Activated CD8-positive, alpha-beta T cell treated with anti-CD3 and anti-CD28 coated beads, Interleukin-2, amount 10 ng/mL, durations not matched to agents 7 days and 5 days (primary cell): ENCODE measurements at regions not wholly inside any gene's neighbourhood (a gene's known extent, or its start where the extent isn't known, plus 50 kb on each side); places are given as distances from the start of the nearest gene placed in this dataset.

Source experiments
- ATAC-seq: fragments of 150-1000 bp; cut with Tn5 transposase; one replicate; pipeline ENCODE4 v1.10.0; 2021; ENCODE audit warnings: moderate library complexity
- CTCF ChIA-PET: fragments of 350-600 bp; sonication (Branson Sonifier 250); formaldehyde crosslinking; loops from one replicate; lab custom pipeline; 2021; ENCODE audit warnings: antibody characterized with exemption; lab: Charles Lee
- POLR2A ChIA-PET: fragments of 350-600 bp; sonication (Branson Sonifier 250); formaldehyde crosslinking; loops from one replicate; lab custom pipeline; 2021; ENCODE audit warnings: antibody characterized with exemption; lab: Charles Lee
- DNase-seq: peaks from one replicate; pipeline ENCODE4 v3.0.0-alpha.2; 2020
- H3K27ac Mint-ChIP-seq: one replicate; pipeline ENCODE4 v1.8.0; 2021; ENCODE audit warnings: mild to moderate bottlenecking, mixed read lengths
- H3K27me3 Mint-ChIP-seq: one replicate; pipeline ENCODE4 v1.8.0; 2021; ENCODE audit warnings: low read depth, mixed read lengths
- H3K36me3 Mint-ChIP-seq: one replicate; pipeline ENCODE4 v1.8.0; 2021; ENCODE audit warnings: low read depth, mixed read lengths
- H3K4me1 Mint-ChIP-seq: one replicate; pipeline ENCODE4 v1.8.0; 2021; ENCODE audit warnings: low read depth, mixed read lengths
- H3K4me3 Mint-ChIP-seq: one replicate; pipeline ENCODE4 v1.8.0; 2021; ENCODE audit warnings: mild to moderate bottlenecking, mixed read lengths
- H3K9me3 Mint-ChIP-seq: one replicate; pipeline ENCODE4 v1.8.0; 2022; ENCODE audit warnings: mixed read lengths; ENCODE audit not compliant: insufficient read depth

GRCh38 chr20:7378864-7379605 is 561.2 kb downstream of the HAO1 start:
- Mint-ChIP-seq H3K4me3 (no peak overlapping the region), H3K27ac (no peak overlapping the region), H3K27me3 (no peaks in the 10 kb centered on the region), H3K4me1 (no peaks in the 10 kb centered on the region), H3K9me3 (no peaks in the 10 kb centered on the region), H3K36me3 (no peaks in the 10 kb centered on the region)
- ChIA-PET POLR2A (no interaction called here), CTCF (no interaction called here)
- ATAC-seq (no peak), DNase-seq (no peak)

DNA sequence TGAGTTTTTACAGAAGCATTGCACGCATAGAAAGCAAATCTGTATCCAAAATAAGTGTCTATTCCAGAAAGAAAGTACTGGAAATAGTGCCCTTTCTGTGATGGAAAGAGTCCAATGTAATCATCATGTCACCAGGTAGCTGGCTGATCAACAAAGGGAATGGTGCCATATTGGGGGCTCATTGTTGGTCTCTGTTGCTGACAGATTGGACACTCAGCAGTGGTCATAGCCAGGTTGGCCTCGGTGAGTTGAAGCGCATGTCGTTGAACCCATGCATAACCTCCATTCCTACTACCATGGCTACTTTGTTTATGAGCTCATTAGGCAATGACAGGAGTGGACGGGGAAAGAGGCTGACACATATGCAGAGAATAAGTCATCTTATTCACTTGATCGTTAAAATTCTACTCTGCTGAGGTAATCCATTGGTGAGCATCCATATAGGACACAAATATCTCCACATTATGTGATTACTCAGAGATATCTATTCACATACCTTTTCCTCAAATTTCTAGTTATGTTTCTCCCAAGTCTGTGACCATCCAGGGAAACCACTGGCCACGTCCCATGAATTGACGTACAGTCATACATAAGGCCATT is 560.5 kb downstream of the HAO1 start:
- Mint-ChIP-seq H3K27me3 (no peaks in the 10 kb centered on the region), H3K36me3 (no peaks in the 10 kb centered on the region), H3K4me1 (no peaks in the 10 kb centered on the region), H3K27ac (no peak overlapping the region), H3K4me3 (no peak overlapping the region), H3K9me3 (no peaks in the 10 kb centered on the region)
- DNase-seq, result no peak
- POLR2A ChIA-PET, result no interaction called here
- ATAC-seq, result no peak
- CTCF ChIA-PET, result no interaction called here

DNA sequence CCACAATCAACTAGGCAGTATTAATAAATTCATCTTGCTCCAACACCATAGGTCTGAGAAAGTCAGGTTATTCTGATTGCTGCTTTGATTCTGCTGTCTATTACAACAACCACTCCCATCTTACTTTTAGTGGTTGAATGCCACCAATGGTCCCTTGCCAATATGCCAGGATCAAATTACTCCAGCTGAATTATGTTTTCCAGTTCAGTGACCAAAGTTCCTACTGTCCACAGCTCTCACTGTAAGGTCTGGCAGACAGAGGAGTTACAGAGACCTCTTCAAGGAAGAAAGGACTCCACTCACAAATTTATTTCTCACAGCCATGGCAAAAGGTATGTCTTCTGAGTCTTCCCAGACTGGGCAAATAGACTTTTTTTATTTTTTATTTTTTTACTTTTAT is 557.0 kb downstream of the HAO1 start:
- Mint-ChIP-seq H3K9me3 (no peaks in the 10 kb centered on the region), H3K4me3 (no peak overlapping the region), H3K27ac (no peak overlapping the region), H3K36me3 (no peaks in the 10 kb centered on the region), H3K27me3 (no peaks in the 10 kb centered on the region), H3K4me1 (no peaks in the 10 kb centered on the region)
- no peak for ATAC-seq
- ChIA-PET CTCF (no interaction called here), POLR2A (no interaction called here)
- DNase-seq, result no peak

GRCh38 chr20:7387638-7388193 is 552.5 kb downstream of the HAO1 start:
- Mint-ChIP-seq H3K27ac (no peak overlapping the region), H3K4me1 (no peaks in the 10 kb centered on the region), H3K27me3 (no peaks in the 10 kb centered on the region), H3K36me3 (no peaks in the 10 kb centered on the region), H3K4me3 (no peak overlapping the region), H3K9me3 (no peaks in the 10 kb centered on the region)
- ChIA-PET CTCF (interaction anchor here (0.6 kb wide), 1 partner anchor 42 kb away, joined by 3 read pairs; no protein-coding TSS in a partner anchor), POLR2A (no interaction called here)
- ATAC-seq (no peak), DNase-seq (no peak)

- CTCF ChIA-PET, result no interaction called here
- POLR2A ChIA-PET, result no interaction called here
- no peak for ATAC-seq
- Mint-ChIP-seq H3K4me3 (no peak overlapping the region), H3K27ac (no peak overlapping the region), H3K27me3 (no peaks in the 10 kb centered on the region), H3K9me3 (no peaks in the 10 kb centered on the region), H3K4me1 (no peaks in the 10 kb centered on the region), H3K36me3 (no peaks in the 10 kb centered on the region)
- DNase-seq, result no peak
Measured at GRCh38 chr20:7389216-7389615, 551.0 kb downstream of the HAO1 start.

- ATAC-seq, result no peak
- H3K27me3 Mint-ChIP-seq, result no peaks in the 10 kb centered on the region
- no peaks in the 10 kb centered on the region for H3K36me3 Mint-ChIP-seq
- no peak for DNase-seq
- CTCF ChIA-PET, result no interaction called here
- no peak overlapping the region for H3K4me3 Mint-ChIP-seq
- H3K27ac Mint-ChIP-seq, result no peak overlapping the region
- no peaks in the 10 kb centered on the region for H3K4me1 Mint-ChIP-seq
- POLR2A ChIA-PET, result no interaction called here
- H3K9me3 Mint-ChIP-seq, result peaks cover 3% of the 10 kb centered on the region
Measured at GRCh38 chr20:7392542-7393206, 547.6 kb downstream of the HAO1 start.

DNA sequence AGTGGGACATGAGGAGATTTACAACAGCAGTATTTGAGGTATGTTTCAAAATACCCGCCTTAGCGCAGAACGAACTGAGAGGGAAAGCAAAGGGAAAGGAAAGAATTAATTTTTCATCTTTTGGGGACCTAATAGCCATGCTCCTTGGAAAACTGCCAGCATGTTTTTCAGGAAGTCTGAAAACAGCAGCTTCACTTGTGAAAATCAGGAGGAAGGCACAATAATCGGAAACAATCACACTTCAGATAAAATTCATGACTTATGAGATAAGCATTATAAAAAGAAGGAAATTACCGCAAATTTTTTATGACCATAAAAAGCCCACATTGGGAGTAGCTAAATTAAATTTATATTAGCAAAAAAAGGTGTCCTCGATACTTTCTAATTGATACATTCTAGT is 541.1 kb downstream of the HAO1 start:
- no peak overlapping the region for H3K4me3 Mint-ChIP-seq
- H3K9me3 Mint-ChIP-seq, result peaks cover 3% of the 10 kb centered on the region
- ChIA-PET CTCF (no interaction called here), POLR2A (no interaction called here)
- H3K27ac Mint-ChIP-seq, result no peak overlapping the region
- no peak for ATAC-seq
- no peak for DNase-seq
- H3K27me3 Mint-ChIP-seq, result no peaks in the 10 kb centered on the region
- H3K4me1 Mint-ChIP-seq, result no peaks in the 10 kb centered on the region
- H3K36me3 Mint-ChIP-seq, result no peaks in the 10 kb centered on the region

- Mint-ChIP-seq H3K27ac (no peak overlapping the region), H3K4me1 (no peaks in the 10 kb centered on the region), H3K36me3 (no peaks in the 10 kb centered on the region), H3K4me3 (no peak overlapping the region), H3K27me3 (no peaks in the 10 kb centered on the region), H3K9me3 (peaks cover 3% of the 10 kb centered on the region)
- no peak for DNase-seq
- no peak for ATAC-seq
- POLR2A ChIA-PET, result no interaction called here
- CTCF ChIA-PET, result no interaction called here
Measured at GRCh38 chr20:7399575-7399974, 540.7 kb downstream of the HAO1 start.

GRCh38 chr20:7406671-7407070 is 533.6 kb downstream of the HAO1 start:
- Mint-ChIP-seq H3K4me1 (no peaks in the 10 kb centered on the region), H3K9me3 (peaks cover 5% of the 10 kb centered on the region), H3K4me3 (no peak overlapping the region), H3K36me3 (no peaks in the 10 kb centered on the region), H3K27ac (no peak overlapping the region), H3K27me3 (no peaks in the 10 kb centered on the region)
- DNase-seq (no peak), ATAC-seq (no peak)
- POLR2A ChIA-PET, result no interaction called here
- CTCF ChIA-PET, result no interaction called here

DNA sequence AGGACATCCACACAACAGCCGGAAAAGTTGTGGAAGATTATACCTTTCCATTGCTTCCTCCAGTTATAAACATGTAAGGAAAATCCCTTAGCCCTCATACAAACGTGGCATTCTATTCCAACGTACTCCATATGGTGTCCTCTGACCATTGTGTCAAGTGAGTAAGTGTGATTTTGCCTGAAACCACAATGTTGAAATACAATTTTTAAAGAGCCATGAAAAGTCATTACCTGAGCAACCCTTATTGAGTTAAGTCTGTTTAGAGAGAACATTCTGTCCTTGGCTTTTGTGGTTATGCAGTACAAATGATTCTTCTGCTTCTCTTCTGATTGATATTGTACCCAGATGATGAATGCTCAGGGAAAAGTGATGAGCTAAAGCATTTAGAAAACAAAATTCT is 530.1 kb downstream of the HAO1 start:
- ChIA-PET CTCF (no interaction called here), POLR2A (no interaction called here)
- H3K9me3 Mint-ChIP-seq, result peaks cover 8% of the 10 kb centered on the region
- no peaks in the 10 kb centered on the region for H3K27me3 Mint-ChIP-seq
- ATAC-seq (no peak), DNase-seq (no peak)
- H3K4me3 Mint-ChIP-seq, result no peak overlapping the region
- no peaks in the 10 kb centered on the region for H3K4me1 Mint-ChIP-seq
- no peaks in the 10 kb centered on the region for H3K36me3 Mint-ChIP-seq
- no peak overlapping the region for H3K27ac Mint-ChIP-seq

DNA sequence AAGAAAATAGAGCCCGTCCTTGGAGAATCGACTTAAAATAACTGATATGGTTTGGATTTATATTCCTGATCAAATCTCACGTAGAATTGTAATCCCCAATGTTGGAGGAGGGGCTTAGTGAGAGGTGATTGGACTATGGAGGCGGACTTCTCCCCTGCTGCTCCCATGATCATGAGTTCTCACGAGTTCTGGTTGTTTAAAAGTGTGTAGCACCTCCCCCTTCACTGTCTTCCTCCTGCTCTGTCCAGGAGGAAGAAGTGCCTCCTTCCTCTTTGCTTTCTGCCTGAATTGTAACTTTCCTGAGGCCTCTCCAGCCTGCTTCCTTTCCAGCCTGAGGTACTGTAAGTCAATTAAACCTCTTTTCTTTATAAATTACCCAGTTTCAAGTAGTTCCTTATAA is 529.2 kb downstream of the HAO1 start:
- Mint-ChIP-seq H3K27ac (no peak overlapping the region), H3K27me3 (no peaks in the 10 kb centered on the region), H3K36me3 (no peaks in the 10 kb centered on the region), H3K9me3 (peaks cover 3% of the 10 kb centered on the region), H3K4me1 (no peaks in the 10 kb centered on the region), H3K4me3 (no peak overlapping the region)
- ATAC-seq (no peak), DNase-seq (no peak)
- ChIA-PET POLR2A (no interaction called here), CTCF (no interaction called here)

- Mint-ChIP-seq H3K36me3 (no peaks in the 10 kb centered on the region), H3K27ac (no peak overlapping the region), H3K4me3 (no peak overlapping the region), H3K4me1 (no peaks in the 10 kb centered on the region), H3K9me3 (peaks cover 3% of the 10 kb centered on the region), H3K27me3 (no peaks in the 10 kb centered on the region)
- ATAC-seq (no peak), DNase-seq (no peak)
- ChIA-PET CTCF (no interaction called here), POLR2A (no interaction called here)
Measured at GRCh38 chr20:7415427-7415826, 524.8 kb downstream of the HAO1 start.
